Adrenal gland (tissue), 9 donors: ENCODE measurements at regions not wholly inside any gene's neighbourhood (a gene's known extent, or its start where the extent isn't known, plus 50 kb on each side); places are given as distances from the start of the nearest gene placed in this dataset.

Experiments
- DNase-seq, 7 donors: peaks; one replicate each; pipeline ENCODE4 v3.0.0-alpha.2; 2019 to 2020
- H3K27ac ChIP-seq, 5 donors: fragments of 200-600 bp; sonication (generic) in 4 of 5; 1 replicate in 3 of 5; 2 replicates in 2 of 5; pipeline versions ENCODE4 v1.5.1 to v1.8.0; 2016 to 2020; ENCODE audit warnings: mild to moderate bottlenecking in 1 of 5
- H3K27me3 ChIP-seq: fragments of 200-600 bp; 2 replicates; pipeline ENCODE4 v1.8.0; 2021
- H3K36me3 ChIP-seq, 2 donors: fragments of 200-600 bp; replicated peaks in 1 of 2; 1 replicate in 1 of 2; 2 replicates in 1 of 2; pipeline versions ENCODE4 v1.5.1 to v1.8.0; 2018 to 2022
- H3K4me1 ChIP-seq, 2 donors: fragments of 200-600 bp; replicated peaks in 1 of 2; 1 replicate in 1 of 2; 2 replicates in 1 of 2; pipeline versions ENCODE4 v1.5.1 to v1.8.0; 2018 to 2021
- H3K4me3 ChIP-seq, 4 donors: fragments of 200-600 bp; sonication (generic) in 3 of 4; one replicate each; pipeline ENCODE4 v1.5.1; 2016 to 2018
- H3K9me3 ChIP-seq, 3 donors: fragments of 200-600 bp; sonication (generic) in 1 of 3; replicated peaks in 1 of 3; 1 replicate in 2 of 3; 2 replicates in 1 of 3; pipeline versions ENCODE4 v1.5.1 to v1.8.0; 2016 to 2021
- POLR2A ChIP-seq, 2 donors: fragments of 450-650 bp; IDR thresholded peaks; one replicate each; pipeline ENCODE4 v1.6.1; 2017; ENCODE audit warnings: antibody characterized with exemption in 2 of 2, mild to moderate bottlenecking in 2 of 2, moderate library complexity in 1 of 2
- WGBS, 4 donors: extraction: QIAGEN DNeasy Blood & Tissue Kit in 2 of 4; methylation state at CpG; one replicate each; pipeline versions ENCODE4 v1.1.5 to v1.1.7; 2013 to 2017; 5-methylcytosine and 5-hydroxymethylcytosine counted together
- intact Hi-C, 2 donors: fragments of 100-400 bp; cut with DNase I; formaldehyde crosslinking; loops; one replicate each; pipeline versions ENCODE4 v1.14.1 to v1.15.0; 2022 to 2023
- TF ChIP-seq, protein P1 (sequence below), 6 experiments: fragments of 450-650 bp in 4 of 6; fragments of 200-600 bp in 2 of 6; sonication (generic) in 1 of 6; IDR thresholded peaks; 1 replicate in 5 of 6; 2 replicates in 1 of 6; pipeline versions ENCODE4 v1.5.1 to v1.8.0; 2016 to 2021; ENCODE audit warnings: antibody characterized with exemption in 6 of 6, mild to moderate bottlenecking in 2 of 6, moderate library complexity in 1 of 6
- donor health status: healthy with polysubstance abuse.
- donor health status: Bipolar disorder and iron deficiency.
- donor health status: DM: yes; HTN: yes; CAD: no.
- donor health status: DM: no; HTN: no; CAD: no.
- donor health status: DM: no; HTN: no; CAD: no.

DNA sequence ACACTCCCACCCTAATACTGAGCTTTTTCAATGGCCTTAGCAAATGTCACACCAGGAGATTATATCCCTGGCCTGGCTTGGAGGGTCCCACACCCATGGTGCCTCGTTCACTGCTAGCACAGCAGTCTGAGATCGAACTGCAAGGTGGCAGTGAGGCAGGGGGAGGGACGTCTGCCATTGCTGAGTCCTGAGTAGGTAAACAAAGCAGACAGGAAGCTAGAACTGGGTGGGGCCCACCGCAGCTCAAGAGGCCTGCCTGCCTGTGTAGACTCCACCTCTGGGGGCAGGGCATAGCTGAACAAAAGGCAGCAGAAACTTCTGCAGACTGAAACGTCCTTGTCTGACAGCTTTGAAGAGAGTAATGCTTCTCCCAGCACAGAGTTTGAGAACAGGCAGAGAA lies 338.9 kb upstream of the MBL2 start:
- H3K36me3 ChIP-seq = no peaks in the 10 kb centered on the region
- no peak overlapping the region for H3K27ac ChIP-seq
- intact Hi-C loops = no loop called here

DNA sequence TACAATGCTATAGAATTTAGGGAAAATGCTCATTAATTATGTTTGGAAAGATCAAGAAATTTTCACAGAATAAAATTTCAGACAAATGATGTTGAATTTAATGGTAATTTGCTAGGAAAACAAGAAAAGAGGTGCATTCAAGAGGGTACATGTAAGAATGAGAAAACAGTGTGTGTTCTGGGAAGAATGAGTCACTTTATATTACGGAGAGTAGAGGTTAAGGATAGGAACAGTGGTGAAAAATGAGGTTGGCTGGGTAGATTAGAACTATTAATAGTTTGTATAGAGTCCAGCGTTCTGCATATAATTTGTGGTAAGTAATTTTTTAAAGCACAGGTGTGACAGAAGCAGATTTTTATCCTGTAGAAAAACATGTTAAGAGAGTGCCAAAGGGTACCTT lies 336.7 kb upstream of the MBL2 start:
- Histone ChIP-seq H3K36me3 (no peaks in the 10 kb centered on the region), H3K27ac (no peak overlapping the region), H3K4me3 (no peak overlapping the region), H3K9me3 (no peaks in the 10 kb centered on the region), H3K27me3 (no peaks in the 10 kb centered on the region), H3K4me1 (no peaks in the 10 kb centered on the region)
- intact Hi-C loops = no loop called here
- DNase-seq = no peak
- 37 to 49% (median 41%) methylated on average over 2 of the region's 2 CpGs for WGBS, 4 donors
- TF ChIP-seq, protein P1, sequence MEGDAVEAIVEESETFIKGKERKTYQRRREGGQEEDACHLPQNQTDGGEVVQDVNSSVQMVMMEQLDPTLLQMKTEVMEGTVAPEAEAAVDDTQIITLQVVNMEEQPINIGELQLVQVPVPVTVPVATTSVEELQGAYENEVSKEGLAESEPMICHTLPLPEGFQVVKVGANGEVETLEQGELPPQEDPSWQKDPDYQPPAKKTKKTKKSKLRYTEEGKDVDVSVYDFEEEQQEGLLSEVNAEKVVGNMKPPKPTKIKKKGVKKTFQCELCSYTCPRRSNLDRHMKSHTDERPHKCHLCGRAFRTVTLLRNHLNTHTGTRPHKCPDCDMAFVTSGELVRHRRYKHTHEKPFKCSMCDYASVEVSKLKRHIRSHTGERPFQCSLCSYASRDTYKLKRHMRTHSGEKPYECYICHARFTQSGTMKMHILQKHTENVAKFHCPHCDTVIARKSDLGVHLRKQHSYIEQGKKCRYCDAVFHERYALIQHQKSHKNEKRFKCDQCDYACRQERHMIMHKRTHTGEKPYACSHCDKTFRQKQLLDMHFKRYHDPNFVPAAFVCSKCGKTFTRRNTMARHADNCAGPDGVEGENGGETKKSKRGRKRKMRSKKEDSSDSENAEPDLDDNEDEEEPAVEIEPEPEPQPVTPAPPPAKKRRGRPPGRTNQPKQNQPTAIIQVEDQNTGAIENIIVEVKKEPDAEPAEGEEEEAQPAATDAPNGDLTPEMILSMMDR (IDR thresholded peaks at IDR 0.05) = no peak
- TF ChIP-seq POLR2A (IDR thresholded peaks at IDR 0.05) = no peak

More for the DNA sequence above, 338.9 kb upstream of the MBL2 start:
- H3K4me3 ChIP-seq = no peak overlapping the region
- H3K9me3 ChIP-seq = no peaks in the 10 kb centered on the region
- no peaks in the 10 kb centered on the region for H3K27me3 ChIP-seq
- no peak for TF ChIP-seq POLR2A (IDR thresholded peaks at IDR 0.05)
- TF ChIP-seq, protein P1 (IDR thresholded peaks at IDR 0.05) = no peak
- 59 to 68% (median 62%) methylated on average over 4 to 5 of the region's 5 CpGs for WGBS, 4 donors
- no peaks in the 10 kb centered on the region for H3K4me1 ChIP-seq
- no peak for DNase-seq

DNA sequence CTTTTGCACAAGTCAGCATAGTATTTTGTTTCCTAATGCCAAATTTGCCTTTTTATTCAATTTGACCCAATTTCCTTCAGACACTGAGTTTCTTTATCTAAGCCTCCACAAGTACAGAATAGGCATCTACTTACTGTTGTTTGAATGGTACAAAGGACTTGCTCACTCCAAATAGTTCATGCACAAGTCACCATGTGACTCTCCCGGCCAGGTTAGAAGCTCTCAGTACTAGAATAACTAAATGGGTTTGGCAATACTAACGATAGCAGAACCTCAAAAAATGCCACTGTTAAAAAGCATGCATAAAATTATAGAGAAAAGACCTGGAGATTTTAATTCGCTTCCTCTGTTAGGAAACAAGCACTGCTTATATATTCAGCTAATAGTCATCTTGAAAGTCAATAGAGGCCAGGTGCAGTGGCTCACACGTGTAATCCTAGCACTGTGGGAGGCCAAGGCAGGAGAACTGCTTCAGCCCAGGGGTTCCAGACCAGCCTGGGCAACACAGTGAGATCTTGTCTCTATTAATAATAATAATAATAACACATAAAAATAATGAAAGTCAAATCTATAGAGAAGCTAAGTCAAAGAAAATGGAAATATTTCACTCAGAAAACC lies 335.8 kb upstream of the MBL2 start:
- no peaks in the 10 kb centered on the region for H3K27me3 ChIP-seq
- WGBS, 4 donors = 65 to 84% (median 74%) methylated on average over 4 of the region's 4 CpGs
- H3K36me3 ChIP-seq = no peaks in the 10 kb centered on the region
- no peak overlapping the region for H3K27ac ChIP-seq
- H3K4me1 ChIP-seq = no peaks in the 10 kb centered on the region
- TF ChIP-seq POLR2A (IDR thresholded peaks at IDR 0.05) = no peak
- no peak overlapping the region for H3K4me3 ChIP-seq
- intact Hi-C loops = no loop called here
- no peaks in the 10 kb centered on the region for H3K9me3 ChIP-seq
- DNase-seq = no peak

DNA sequence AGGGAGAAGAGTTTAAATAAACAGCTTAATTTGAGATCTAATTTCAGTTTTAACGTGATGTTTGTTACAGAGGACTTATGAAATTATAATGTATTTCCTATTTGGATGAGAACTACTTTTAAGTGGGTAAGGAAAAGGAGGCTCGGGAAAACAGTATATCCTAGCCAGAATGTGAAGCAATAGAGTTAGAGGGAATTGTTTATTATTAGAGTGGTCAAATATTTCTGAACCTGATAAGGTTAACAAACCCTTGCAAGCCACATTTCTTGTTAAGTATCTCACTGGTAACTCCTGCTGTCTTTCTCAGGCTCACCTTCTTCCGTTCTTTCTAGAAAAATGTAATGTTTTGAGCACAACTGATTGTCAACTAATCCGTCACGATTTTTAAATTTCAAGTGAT lies 335.1 kb upstream of the MBL2 start:
- Histone ChIP-seq H3K36me3 (no peaks in the 10 kb centered on the region), H3K27me3 (no peaks in the 10 kb centered on the region), H3K27ac (no peak overlapping the region), H3K4me1 (no peaks in the 10 kb centered on the region), H3K4me3 (no peak overlapping the region), H3K9me3 (no peaks in the 10 kb centered on the region)
- intact Hi-C loops = no loop called here
- WGBS, 4 donors = 70 to 82% (median 79%) methylated on average over 5 of the region's 5 CpGs
- DNase-seq = no peak
- TF ChIP-seq, protein P1 (IDR thresholded peaks at IDR 0.05) = no peak
- no peak for TF ChIP-seq POLR2A (IDR thresholded peaks at IDR 0.05)

DNA sequence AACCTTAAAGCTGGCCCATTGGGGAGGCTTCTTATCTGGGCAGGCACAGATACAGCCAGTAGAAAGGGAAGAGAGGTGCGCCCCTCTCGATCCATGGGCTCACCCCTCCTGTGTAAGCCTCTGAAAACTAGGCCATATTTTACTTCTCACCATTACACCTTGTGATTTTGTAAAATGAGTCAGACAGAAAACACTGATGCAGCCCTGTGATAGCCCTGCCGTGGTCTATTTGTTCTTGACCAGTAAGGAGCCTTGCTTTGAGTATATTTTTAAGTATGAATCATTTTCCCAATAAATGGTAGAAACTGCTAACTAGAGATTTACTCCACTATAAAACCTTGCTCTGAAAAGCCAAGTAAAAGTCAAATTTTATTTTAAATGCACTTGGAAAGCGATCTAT lies 329.8 kb upstream of the MBL2 start:
- Histone ChIP-seq H3K9me3 (no peaks in the 10 kb centered on the region), H3K27ac (no peak overlapping the region), H3K36me3 (no peaks in the 10 kb centered on the region), H3K4me3 (no peak overlapping the region), H3K27me3 (no peaks in the 10 kb centered on the region), H3K4me1 (no peaks in the 10 kb centered on the region)
- TF ChIP-seq POLR2A (IDR thresholded peaks at IDR 0.05) = no peak
- TF ChIP-seq, protein P1 (IDR thresholded peaks at IDR 0.05) = no peak
- no peak for DNase-seq
- intact Hi-C loops = no loop called here
- 79 to 88% (median 84%) methylated on average over 4 of the region's 4 CpGs for WGBS, 4 donors
